ENCODE measurements at regions not wholly inside any gene's neighbourhood (a gene's known extent, or its start where the extent isn't known, plus 50 kb on each side); places are given as distances from the start of the nearest gene placed in this dataset.

- no peak for TF ChIP-seq ZBTB40 (IDR thresholded peaks at IDR 0.05; ENCODE audit: borderline replicate concordance)
- no peak for TF ChIP-seq HCFC1 (IDR thresholded peaks at IDR 0.05; ENCODE audit: low read length)
- TF ChIP-seq TCF12 (IDR thresholded peaks at IDR 0.05; ENCODE audit: low read depth, low read length): 0 out of 2 replicates have a peak, but pooled peaks have one; percentile 25
- no peak for TF ChIP-seq SREBF2 (IDR thresholded peaks at IDR 0.05; ENCODE audit: low read length)
- TF ChIP-seq BCL11A (IDR thresholded peaks at IDR 0.05; ENCODE audit: low read depth, low read length): no peak
- no peak for TF ChIP-seq RAD51 (IDR thresholded peaks at IDR 0.05)
- TF ChIP-seq ZBTB11 (CRISPR knock-in tag; IDR thresholded peaks at IDR 0.05): no peak
- TF ChIP-seq ETV6 (conservative IDR thresholded peaks at IDR 0.05 in 1 of 2, IDR thresholded peaks at IDR 0.05 in 1 of 2; ENCODE audit: borderline replicate concordance in 1 of 2, low read depth in 1 of 2): no peak
- no peak for TF ChIP-seq ZNF687 (IDR thresholded peaks at IDR 0.05)
- no peak for TF ChIP-seq MTA3 (IDR thresholded peaks at IDR 0.05; ENCODE audit: borderline replicate concordance, low read length)
- TF ChIP-seq IKZF2 (IDR thresholded peaks at IDR 0.05): peak in 1 of 2 experiments; percentile 23; a peak in 1 of 4 replicates
- TF ChIP-seq SMAD5 (IDR thresholded peaks at IDR 0.05; ENCODE audit: low read depth): no peak
- no peak for TF ChIP-seq IRF3 (IDR thresholded peaks at IDR 0.05)
- peak in 1 of 2 experiments; percentile 17; a peak in 1 of 4 replicates for TF ChIP-seq BHLHE40 (IDR thresholded peaks at IDR 0.05; ENCODE audit: borderline replicate concordance in 1 of 2, low read depth in 2 of 2, low read length in 1 of 2)
- TF ChIP-seq TCF7 (IDR thresholded peaks at IDR 0.05; ENCODE audit: borderline replicate concordance): peak; percentile 65; the same call in 1 of the 2 replicates
- no peak for TF ChIP-seq PAX8 (IDR thresholded peaks at IDR 0.05)
- TF ChIP-seq ELK1 (IDR thresholded peaks at IDR 0.05; ENCODE audit: low read depth, low read length): no peak
- TF ChIP-seq ESRRA (IDR thresholded peaks at IDR 0.05; ENCODE audit: low read length): no peak
These were observed 78.9 kb upstream of the FIBIN start (continued) for GRCh38 chr11:26914968-26915367.

Measured in GM12878 (cell line).